Adrenal gland (tissue), 9 donors: ENCODE measurements at regions not wholly inside any gene's neighbourhood (a gene's known extent, or its start where the extent isn't known, plus 50 kb on each side); places are given as distances from the start of the nearest gene placed in this dataset.
"Not testable (repeated sequence)": the region's sequence is repeated elsewhere in the genome, so short reads cannot be mapped to it uniquely, and the experiment has no call there.

ENCODE experiments used
- DNase-seq, 7 donors: peaks; one replicate each; pipeline ENCODE4 v3.0.0-alpha.2; 2019 to 2020
- H3K27ac ChIP-seq, 5 donors: fragments of 200-600 bp; sonication (generic) in 4 of 5; 1 replicate in 3 of 5; 2 replicates in 2 of 5; pipeline versions ENCODE4 v1.5.1 to v1.8.0; 2016 to 2020; ENCODE audit warnings: mild to moderate bottlenecking in 1 of 5
- H3K27me3 ChIP-seq: fragments of 200-600 bp; 2 replicates; pipeline ENCODE4 v1.8.0; 2021
- H3K36me3 ChIP-seq, 2 donors: fragments of 200-600 bp; replicated peaks in 1 of 2; 1 replicate in 1 of 2; 2 replicates in 1 of 2; pipeline versions ENCODE4 v1.5.1 to v1.8.0; 2018 to 2022
- H3K4me1 ChIP-seq, 2 donors: fragments of 200-600 bp; replicated peaks in 1 of 2; 1 replicate in 1 of 2; 2 replicates in 1 of 2; pipeline versions ENCODE4 v1.5.1 to v1.8.0; 2018 to 2021
- H3K4me3 ChIP-seq, 4 donors: fragments of 200-600 bp; sonication (generic) in 3 of 4; one replicate each; pipeline ENCODE4 v1.5.1; 2016 to 2018
- H3K9me3 ChIP-seq, 3 donors: fragments of 200-600 bp; sonication (generic) in 1 of 3; replicated peaks in 1 of 3; 1 replicate in 2 of 3; 2 replicates in 1 of 3; pipeline versions ENCODE4 v1.5.1 to v1.8.0; 2016 to 2021
- POLR2A ChIP-seq, 2 donors: fragments of 450-650 bp; IDR thresholded peaks; one replicate each; pipeline ENCODE4 v1.6.1; 2017; ENCODE audit warnings: antibody characterized with exemption in 2 of 2, mild to moderate bottlenecking in 2 of 2, moderate library complexity in 1 of 2
- WGBS, 4 donors: extraction: QIAGEN DNeasy Blood & Tissue Kit in 2 of 4; methylation state at CpG; one replicate each; pipeline versions ENCODE4 v1.1.5 to v1.1.7; 2013 to 2017; 5-methylcytosine and 5-hydroxymethylcytosine counted together
- intact Hi-C, 2 donors: fragments of 100-400 bp; cut with DNase I; formaldehyde crosslinking; loops; one replicate each; pipeline versions ENCODE4 v1.14.1 to v1.15.0; 2022 to 2023
- TF ChIP-seq, protein P1 (sequence below), 6 experiments: fragments of 450-650 bp in 4 of 6; fragments of 200-600 bp in 2 of 6; sonication (generic) in 1 of 6; IDR thresholded peaks; 1 replicate in 5 of 6; 2 replicates in 1 of 6; pipeline versions ENCODE4 v1.5.1 to v1.8.0; 2016 to 2021; ENCODE audit warnings: antibody characterized with exemption in 6 of 6, mild to moderate bottlenecking in 2 of 6, moderate library complexity in 1 of 6
- donor health status: healthy with polysubstance abuse.
- donor health status: Bipolar disorder and iron deficiency.
- donor health status: DM: yes; HTN: yes; CAD: no.
- donor health status: DM: no; HTN: no; CAD: no.
- donor health status: DM: no; HTN: no; CAD: no.

GRCh38 chr14:71397371-71397770 is 490.1 kb downstream of the PCNX1 start:
- Histone ChIP-seq H3K36me3 (no peaks in the 10 kb centered on the region), H3K27ac (no peak overlapping the region), H3K4me3 (no peak overlapping the region), H3K4me1 (peaks cover 4 to 34% of the 10 kb centered on the region in 2 donors), H3K9me3 (no peaks in the 10 kb centered on the region), H3K27me3 (no peaks in the 10 kb centered on the region)
- intact Hi-C loops = no loop called here
- TF ChIP-seq POLR2A (IDR thresholded peaks at IDR 0.05) = no peak
- TF ChIP-seq, protein P1, sequence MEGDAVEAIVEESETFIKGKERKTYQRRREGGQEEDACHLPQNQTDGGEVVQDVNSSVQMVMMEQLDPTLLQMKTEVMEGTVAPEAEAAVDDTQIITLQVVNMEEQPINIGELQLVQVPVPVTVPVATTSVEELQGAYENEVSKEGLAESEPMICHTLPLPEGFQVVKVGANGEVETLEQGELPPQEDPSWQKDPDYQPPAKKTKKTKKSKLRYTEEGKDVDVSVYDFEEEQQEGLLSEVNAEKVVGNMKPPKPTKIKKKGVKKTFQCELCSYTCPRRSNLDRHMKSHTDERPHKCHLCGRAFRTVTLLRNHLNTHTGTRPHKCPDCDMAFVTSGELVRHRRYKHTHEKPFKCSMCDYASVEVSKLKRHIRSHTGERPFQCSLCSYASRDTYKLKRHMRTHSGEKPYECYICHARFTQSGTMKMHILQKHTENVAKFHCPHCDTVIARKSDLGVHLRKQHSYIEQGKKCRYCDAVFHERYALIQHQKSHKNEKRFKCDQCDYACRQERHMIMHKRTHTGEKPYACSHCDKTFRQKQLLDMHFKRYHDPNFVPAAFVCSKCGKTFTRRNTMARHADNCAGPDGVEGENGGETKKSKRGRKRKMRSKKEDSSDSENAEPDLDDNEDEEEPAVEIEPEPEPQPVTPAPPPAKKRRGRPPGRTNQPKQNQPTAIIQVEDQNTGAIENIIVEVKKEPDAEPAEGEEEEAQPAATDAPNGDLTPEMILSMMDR (IDR thresholded peaks at IDR 0.05) = no peak
- DNase-seq = no peak

- Histone ChIP-seq H3K4me3 (no peak overlapping the region), H3K36me3 (no peaks in the 10 kb centered on the region), H3K4me1 (peaks cover 4 to 44% of the 10 kb centered on the region in 2 donors), H3K27me3 (no peaks in the 10 kb centered on the region), H3K9me3 (no peaks in the 10 kb centered on the region), H3K27ac (peak overlapping the region in 2 of 5 donors; percentile 20 to 77)
- DNase-seq = no peak
- no peak for TF ChIP-seq POLR2A (IDR thresholded peaks at IDR 0.05)
- TF ChIP-seq, protein P1 (IDR thresholded peaks at IDR 0.05) = no peak
- intact Hi-C loops = no loop called here
- 84 to 89% (median 86%) methylated on average over 3 of the region's 3 CpGs for WGBS, 4 donors
Measured at GRCh38 chr14:71398450-71398849, 491.2 kb downstream of the PCNX1 start.

DNA sequence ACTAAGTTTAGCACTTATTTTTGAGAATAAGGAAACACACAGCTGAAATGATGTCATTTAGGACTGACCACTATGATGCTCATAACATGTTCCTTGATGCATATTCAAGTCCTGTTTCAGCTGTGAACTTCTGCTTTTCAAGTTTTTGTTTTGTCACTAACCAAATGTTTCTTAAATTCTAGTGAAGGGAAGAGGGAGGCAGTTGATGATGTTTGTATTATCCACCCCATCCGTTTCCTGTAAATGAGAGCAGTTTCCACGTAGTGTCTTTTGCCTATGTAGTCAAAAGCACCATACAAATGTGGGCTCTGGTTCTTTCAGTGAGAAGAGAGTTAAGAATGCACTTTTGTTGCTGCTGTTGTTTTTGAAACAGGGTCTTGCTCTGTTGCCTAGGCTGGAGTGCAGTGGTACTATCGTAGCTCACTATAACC is 491.8 kb downstream of the PCNX1 start:
- H3K27ac ChIP-seq = peak overlapping the region in 2 of 5 donors; percentile 50 to 77
- H3K4me3 ChIP-seq = no peak overlapping the region
- no peaks in the 10 kb centered on the region for H3K27me3 ChIP-seq
- H3K4me1 ChIP-seq = peaks cover 4 to 44% of the 10 kb centered on the region in 2 donors
- no peak for DNase-seq
- no peaks in the 10 kb centered on the region for H3K36me3 ChIP-seq
- 56 to 74% (median 63%) methylated on average over 3 of the region's 3 CpGs for WGBS, 4 donors
- TF ChIP-seq, protein P1 (IDR thresholded peaks at IDR 0.05) = no peak
- no peak for TF ChIP-seq POLR2A (IDR thresholded peaks at IDR 0.05)
- H3K9me3 ChIP-seq = no peaks in the 10 kb centered on the region
- intact Hi-C loops = no loop called here

DNA sequence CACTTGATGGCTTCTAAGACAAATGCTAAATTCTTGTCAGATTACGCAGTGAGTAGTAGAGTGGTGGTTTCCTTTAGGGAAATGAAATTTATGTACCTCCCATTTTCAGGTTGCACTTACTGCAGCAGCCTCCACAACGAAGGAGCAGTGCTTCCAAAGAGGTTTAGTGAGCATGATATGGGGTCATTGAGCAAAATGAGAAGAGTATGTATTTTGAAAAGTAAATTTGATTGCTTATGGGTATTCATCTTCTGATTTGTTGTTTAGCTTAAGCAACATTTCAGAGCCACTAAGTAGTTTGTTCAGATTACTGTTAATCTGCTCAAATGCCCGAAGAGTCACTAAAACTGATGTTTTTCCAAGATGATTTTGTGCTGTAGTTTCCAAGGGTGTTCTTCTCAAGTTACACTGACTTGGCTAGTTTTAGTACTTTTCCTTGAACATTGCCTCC is 493.6 kb downstream of the PCNX1 start:
- DNase-seq = no peak
- intact Hi-C loops = no loop called here
- Histone ChIP-seq H3K4me1 (peaks cover 4 to 40% of the 10 kb centered on the region in 2 donors), H3K27ac (no peak overlapping the region), H3K9me3 (no peaks in the 10 kb centered on the region), H3K36me3 (no peaks in the 10 kb centered on the region), H3K27me3 (no peaks in the 10 kb centered on the region), H3K4me3 (no peak overlapping the region)
- WGBS, 4 donors = 50 to 57% (median 54%) methylated on average over 3 of the region's 3 CpGs
- TF ChIP-seq, protein P1 (IDR thresholded peaks at IDR 0.05) = no peak
- no peak for TF ChIP-seq POLR2A (IDR thresholded peaks at IDR 0.05)

GRCh38 chr14:71402415-71402814 is 495.2 kb downstream of the PCNX1 start:
- H3K4me3 ChIP-seq, H3K27ac ChIP-seq, H3K27me3 ChIP-seq, intact Hi-C loops, H3K9me3 ChIP-seq, H3K36me3 ChIP-seq: not testable (repeated sequence)
- DNase-seq = peak; percentile 32 to 70 (median 56)
- 62 to 71% (median 69%) methylated on average over 3 of the region's 3 CpGs for WGBS, 4 donors
- H3K4me1 ChIP-seq = peaks cover 4 to 31% of the 10 kb centered on the region in 2 donors
